Lower leg skin (tissue), 3 donors: ENCODE measurements at regions not wholly inside any gene's neighbourhood (a gene's known extent, or its start where the extent isn't known, plus 50 kb on each side); places are given as distances from the start of the nearest gene placed in this dataset.

ENCODE experiments used
- POLR2A ChIP-seq, 2 donors: fragments of 450-650 bp; IDR thresholded peaks; one replicate each; pipeline ENCODE4 v1.6.1; 2016 to 2017; ENCODE audit warnings: antibody characterized with exemption in 2 of 2, mild to moderate bottlenecking in 1 of 2, moderate library complexity in 1 of 2
- TF ChIP-seq, protein P1 (sequence below), 3 donors: fragments of 450-650 bp; IDR thresholded peaks; one replicate each; pipeline ENCODE4 v1.5.1; 2016; ENCODE audit warnings: antibody characterized with exemption in 3 of 3, mild to moderate bottlenecking in 3 of 3, moderate library complexity in 2 of 3

DNA sequence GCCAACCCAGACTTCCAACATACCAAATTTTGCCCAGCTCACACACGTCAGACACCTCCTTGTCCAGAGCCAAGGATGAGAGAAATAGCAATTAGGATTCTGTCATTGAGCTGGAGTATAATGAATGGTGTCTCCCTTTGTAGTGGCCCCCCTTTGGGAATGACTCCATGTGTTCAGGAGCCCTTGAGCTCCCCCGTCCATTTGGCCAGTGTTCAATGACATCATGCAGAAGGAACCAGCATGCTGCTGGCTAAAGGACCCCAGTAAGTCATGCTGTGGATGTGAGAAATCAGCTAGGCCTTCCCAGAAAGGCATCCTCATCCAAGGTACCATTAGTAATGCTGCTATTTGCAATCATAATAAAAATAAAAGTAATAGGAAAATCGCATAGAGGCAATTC lies 158.8 kb upstream of the SRRM4 start:
- TF ChIP-seq POLR2A (IDR thresholded peaks at IDR 0.05), result no peak
- TF ChIP-seq, protein P1, sequence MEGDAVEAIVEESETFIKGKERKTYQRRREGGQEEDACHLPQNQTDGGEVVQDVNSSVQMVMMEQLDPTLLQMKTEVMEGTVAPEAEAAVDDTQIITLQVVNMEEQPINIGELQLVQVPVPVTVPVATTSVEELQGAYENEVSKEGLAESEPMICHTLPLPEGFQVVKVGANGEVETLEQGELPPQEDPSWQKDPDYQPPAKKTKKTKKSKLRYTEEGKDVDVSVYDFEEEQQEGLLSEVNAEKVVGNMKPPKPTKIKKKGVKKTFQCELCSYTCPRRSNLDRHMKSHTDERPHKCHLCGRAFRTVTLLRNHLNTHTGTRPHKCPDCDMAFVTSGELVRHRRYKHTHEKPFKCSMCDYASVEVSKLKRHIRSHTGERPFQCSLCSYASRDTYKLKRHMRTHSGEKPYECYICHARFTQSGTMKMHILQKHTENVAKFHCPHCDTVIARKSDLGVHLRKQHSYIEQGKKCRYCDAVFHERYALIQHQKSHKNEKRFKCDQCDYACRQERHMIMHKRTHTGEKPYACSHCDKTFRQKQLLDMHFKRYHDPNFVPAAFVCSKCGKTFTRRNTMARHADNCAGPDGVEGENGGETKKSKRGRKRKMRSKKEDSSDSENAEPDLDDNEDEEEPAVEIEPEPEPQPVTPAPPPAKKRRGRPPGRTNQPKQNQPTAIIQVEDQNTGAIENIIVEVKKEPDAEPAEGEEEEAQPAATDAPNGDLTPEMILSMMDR (IDR thresholded peaks at IDR 0.05), result no peak
